Endothelial cell of umbilical vein (primary cell): ENCODE measurements at regions not wholly inside any gene's neighbourhood (a gene's known extent, or its start where the extent isn't known, plus 50 kb on each side); places are given as distances from the start of the nearest gene placed in this dataset.

Source experiments
- BruUV-seq: library from RNA; stranded (reverse); fragments of 400-500 nt; replicated peaks from 2 replicates; lab custom pipeline; 2021; lab: Mats Ljungman, UMichigan
- CTCF ChIA-PET: fragments of 300-600, 350-600 bp; sonication (Branson Sonifier 250); formaldehyde crosslinking; loops from one replicate; lab custom pipeline; 2021; ENCODE audit warnings: antibody characterized with exemption, inconsistent platforms; lab: Charles Lee
- POLR2A ChIA-PET: fragments of 300-600, 350-600 bp; sonication (Branson Sonifier 250); formaldehyde crosslinking; loops from one replicate; lab custom pipeline; 2021; ENCODE audit warnings: antibody characterized with exemption, inconsistent platforms; lab: Charles Lee
- DNase-seq: peaks from one replicate; pipeline ENCODE4 v3.0.0-alpha.2; 2011; ENCODE audit warnings: low read depth, low spot score
- FAIRE-seq: peaks from 2 replicates; lab custom pipeline; 2011; peaks lifted over from hg19 to GRCh38; lab: Jason Lieb, UNC
- H2AFZ ChIP-seq: 2 replicates; pipeline ENCODE4 v1.6.0; 2012; ENCODE audit warnings: low read depth, low read length, control low read depth, inconsistent platforms
- H3K27ac ChIP-seq: 2 replicates; pipeline ENCODE4 v1.5.1; 2011; ENCODE audit warnings: low read depth, mild to moderate bottlenecking, control low read depth, low read length, moderate library complexity; ENCODE audit not compliant: insufficient read depth
- H3K27me3 ChIP-seq, 2 experiments: 2 replicates each; pipeline versions ENCODE4 v1.6.0 to v1.6.1; 2011; ENCODE audit warnings: low read length in 2 of 2, mixed read lengths in 1 of 2; ENCODE audit not compliant: control insufficient read depth in 2 of 2, insufficient read depth in 2 of 2
- H3K36me3 ChIP-seq, 2 experiments: 2 replicates in 1 of 2; 3 replicates in 1 of 2; pipeline ENCODE4 v1.5.1; 2011; ENCODE audit warnings: low read length in 2 of 2, mild to moderate bottlenecking in 1 of 2, moderate library complexity in 1 of 2; ENCODE audit not compliant: control insufficient read depth in 2 of 2, insufficient read depth in 2 of 2; ENCODE audit errors: extremely low read depth in 1 of 2
- H3K4me1 ChIP-seq: 3 replicates; pipeline ENCODE4 v1.5.1; 2011; ENCODE audit warnings: mild to moderate bottlenecking, low read length; ENCODE audit not compliant: control insufficient read depth, insufficient read depth; ENCODE audit errors: extremely low read depth
- H3K4me2 ChIP-seq: 2 replicates; pipeline ENCODE4 v1.6.1; 2011; ENCODE audit warnings: low read length, control low read depth, mixed read lengths; ENCODE audit not compliant: insufficient read depth
- H3K4me3 ChIP-seq, 3 experiments: fragments of 200-600 bp in 1 of 3; sonication (generic), shearing (Covaris generic) in 1 of 3; replicated peaks in 1 of 3; 2 replicates each; pipeline ENCODE4 v1.5.1; 2011 to 2016; ENCODE audit warnings: control low read depth in 3 of 3, low read length in 3 of 3, mild to moderate bottlenecking in 2 of 3, inconsistent platforms in 1 of 3, low read depth in 1 of 3, moderate library complexity in 1 of 3; ENCODE audit not compliant: insufficient read depth in 1 of 3
- H3K79me2 ChIP-seq: 2 replicates; pipeline ENCODE4 v1.6.0; 2012; ENCODE audit warnings: low read length, inconsistent platforms; ENCODE audit not compliant: control insufficient read depth, insufficient read depth
- H3K9ac ChIP-seq: replicated peaks from 2 replicates; pipeline ENCODE3; 2011; ENCODE audit warnings: low read length, control low read depth; ENCODE audit not compliant: insufficient read depth; ENCODE audit errors: extremely low read depth
- H3K9me1 ChIP-seq: replicated peaks from 3 replicates; pipeline ENCODE4 v1.6.0; 2011; ENCODE audit warnings: mild to moderate bottlenecking, low read length; ENCODE audit not compliant: control insufficient read depth, insufficient read depth; ENCODE audit errors: extremely low read depth
- H3K9me3 ChIP-seq: replicated peaks from 2 replicates; pipeline ENCODE4 v1.5.1; 2012; ENCODE audit warnings: low read length, inconsistent platforms; ENCODE audit not compliant: control insufficient read depth, insufficient read depth
- H4K20me1 ChIP-seq: replicated peaks from 2 replicates; pipeline ENCODE3; 2011; ENCODE audit warnings: mild to moderate bottlenecking, low read length; ENCODE audit not compliant: control insufficient read depth, insufficient read depth; ENCODE audit errors: extremely low read depth
- EZH2 ChIP-seq: IDR thresholded peaks from 2 replicates; pipeline ENCODE4 v1.6.1; 2012; ENCODE audit warnings: borderline replicate concordance, low read depth, mild to moderate bottlenecking, moderate library complexity, low read length, inconsistent platforms; ENCODE audit not compliant: severe bottlenecking
- GATA2 ChIP-seq: IDR thresholded peaks from 2 replicates; pipeline ENCODE4 v1.7.0; 2011; ENCODE audit warnings: low read depth, mild to moderate bottlenecking, moderate library complexity, mixed read lengths, low read length; ENCODE audit not compliant: insufficient read length, insufficient read depth
- dilution Hi-C: fragments of 300-500 bp; cut with MboI; formaldehyde crosslinking; loops from one replicate; pipeline ENCODE4 v1.15.0; 2019; ENCODE audit warnings: low sequenced_read_pairs; ENCODE audit not compliant: extremely low pct_ligation_motif_present
- intact Hi-C: fragments of 100-400 bp; cut with micrococcal nuclease; formaldehyde crosslinking; loops from one replicate; pipeline ENCODE4 v1.10.0; 2022
- TF ChIP-seq, protein P1 (sequence below): IDR thresholded peaks from 2 replicates; pipeline ENCODE4 v1.6.1; 2011; ENCODE audit not compliant: insufficient read depth, insufficient read length

DNA sequence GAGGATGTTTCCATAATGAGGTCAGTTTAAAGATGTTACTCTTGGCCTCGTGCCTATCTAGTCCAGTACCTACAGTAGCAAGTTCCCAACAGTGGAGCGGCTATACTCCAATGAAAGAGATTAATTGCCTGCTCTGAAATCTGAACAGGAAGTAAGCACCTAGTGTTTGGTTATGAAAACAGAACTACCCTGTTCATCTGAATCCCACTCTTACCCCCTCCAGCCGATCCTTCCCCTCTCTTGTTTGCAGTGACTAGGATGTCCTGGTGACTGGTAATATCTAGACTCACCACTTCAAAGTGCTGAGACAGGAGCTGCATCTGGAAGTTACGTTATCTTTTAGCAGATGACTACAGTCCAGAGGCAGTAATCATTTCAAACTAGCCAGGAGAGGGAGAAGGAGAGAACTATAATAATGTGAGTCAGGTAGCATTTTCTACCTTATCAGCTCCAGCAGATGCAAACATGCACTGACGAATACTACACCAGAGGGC lies 666.7 kb upstream of the NRP1 start:
- Histone ChIP-seq H3K9me3 (no peaks in the 10 kb centered on the region), H3K36me3 (no peaks in the 10 kb centered on the region), H3K9ac (no peak overlapping the region), H3K79me2 (no peaks in the 10 kb centered on the region), H3K27ac (no peak overlapping the region), H4K20me1 (no peaks in the 10 kb centered on the region), H3K9me1 (no peaks in the 10 kb centered on the region), H3K4me1 (no peaks in the 10 kb centered on the region), H3K4me3 (no peak overlapping the region), H3K4me2 (no peak overlapping the region), H3K27me3 (peaks cover 6 to 8% of the 10 kb centered on the region in 2 experiments), H2AFZ (no peak overlapping the region)
- intact Hi-C loops (no loop called here), dilution Hi-C loops (no loop called here)
- BruUV-seq, result no TSS peak
- CTCF ChIA-PET, result no interaction called here
- DNase-seq (no peak), FAIRE-seq (no peak)
- no peak for TF ChIP-seq EZH2
- TF ChIP-seq GATA2, result no peak
- TF ChIP-seq, protein P1, sequence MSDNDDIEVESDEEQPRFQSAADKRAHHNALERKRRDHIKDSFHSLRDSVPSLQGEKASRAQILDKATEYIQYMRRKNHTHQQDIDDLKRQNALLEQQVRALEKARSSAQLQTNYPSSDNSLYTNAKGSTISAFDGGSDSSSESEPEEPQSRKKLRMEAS, result no peak
- POLR2A ChIA-PET, result no interaction called here

DNA sequence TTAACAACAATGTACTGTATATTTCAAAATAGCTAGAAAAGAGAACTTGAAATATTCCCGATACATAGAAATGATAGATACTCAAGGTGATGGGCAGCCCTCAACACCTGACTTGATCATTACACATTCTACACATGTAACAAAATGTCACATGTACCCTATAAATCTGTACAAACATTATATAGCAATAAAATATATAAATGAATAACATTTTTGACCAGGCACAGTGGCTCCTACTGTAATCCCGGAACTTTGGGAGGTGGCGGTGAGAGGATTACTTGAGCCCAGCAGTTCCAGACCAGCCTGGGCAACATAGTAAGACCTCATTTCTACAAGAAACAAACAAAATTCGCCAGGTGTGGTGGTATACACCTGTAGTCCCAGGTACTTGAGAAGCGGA lies 659.5 kb upstream of the NRP1 start:
- Histone ChIP-seq H3K36me3 (no peaks in the 10 kb centered on the region), H3K27ac (no peak overlapping the region), H2AFZ (no peak overlapping the region), H3K9ac (no peak overlapping the region), H3K4me2 (no peak overlapping the region), H3K9me1 (no peaks in the 10 kb centered on the region), H3K79me2 (no peaks in the 10 kb centered on the region), H3K4me3 (no peak overlapping the region), H3K4me1 (no peaks in the 10 kb centered on the region), H3K9me3 (no peaks in the 10 kb centered on the region), H4K20me1 (no peaks in the 10 kb centered on the region), H3K27me3 (peaks cover 4 to 5% of the 10 kb centered on the region in 2 experiments)
- no peak for FAIRE-seq
- CTCF ChIA-PET, result no interaction called here
- no TSS peak for BruUV-seq
- dilution Hi-C loops, result no loop called here
- POLR2A ChIA-PET, result no interaction called here
- TF ChIP-seq, protein P1, result no peak
- TF ChIP-seq GATA2, result no peak
- intact Hi-C loops, result no loop called here
- DNase-seq, result no peak
